ENCODE measurements at regions not wholly inside any gene's neighbourhood (a gene's known extent, or its start where the extent isn't known, plus 50 kb on each side); places are given as distances from the start of the nearest gene placed in this dataset.

DNA sequence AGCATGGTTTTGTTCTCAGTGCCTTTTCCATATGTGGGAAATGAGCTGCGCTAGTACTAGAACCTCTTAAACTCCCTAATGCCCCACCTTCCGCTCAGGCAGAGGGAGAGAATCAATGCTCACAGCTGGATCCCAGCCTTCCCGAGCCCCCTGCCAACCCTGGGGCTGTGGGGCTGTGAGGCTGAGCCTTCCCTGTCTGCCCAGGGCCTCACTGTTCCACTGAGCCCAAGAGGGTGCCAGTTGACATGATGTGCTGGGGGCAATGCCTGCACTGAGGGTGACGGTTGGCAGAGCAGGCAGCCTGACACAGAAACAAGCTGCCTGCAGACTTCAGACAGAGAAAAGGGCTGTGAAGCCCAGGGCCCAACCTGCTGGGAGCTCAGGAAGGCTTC lies 602.4 kb upstream of the RAB6C start:
- no peaks in the 10 kb centered on the region for H3K27me3 ChIP-seq
- H3K9me3 ChIP-seq, result no peaks in the 10 kb centered on the region
- H3K4me1 ChIP-seq, result no peaks in the 10 kb centered on the region
- H3K4me3 ChIP-seq, result no peak overlapping the region
- DNase-seq (no peak), ATAC-seq (no peak)
- intact Hi-C loops (cut with DNase I), result no loop called here
- TF ChIP-seq, protein P1, sequence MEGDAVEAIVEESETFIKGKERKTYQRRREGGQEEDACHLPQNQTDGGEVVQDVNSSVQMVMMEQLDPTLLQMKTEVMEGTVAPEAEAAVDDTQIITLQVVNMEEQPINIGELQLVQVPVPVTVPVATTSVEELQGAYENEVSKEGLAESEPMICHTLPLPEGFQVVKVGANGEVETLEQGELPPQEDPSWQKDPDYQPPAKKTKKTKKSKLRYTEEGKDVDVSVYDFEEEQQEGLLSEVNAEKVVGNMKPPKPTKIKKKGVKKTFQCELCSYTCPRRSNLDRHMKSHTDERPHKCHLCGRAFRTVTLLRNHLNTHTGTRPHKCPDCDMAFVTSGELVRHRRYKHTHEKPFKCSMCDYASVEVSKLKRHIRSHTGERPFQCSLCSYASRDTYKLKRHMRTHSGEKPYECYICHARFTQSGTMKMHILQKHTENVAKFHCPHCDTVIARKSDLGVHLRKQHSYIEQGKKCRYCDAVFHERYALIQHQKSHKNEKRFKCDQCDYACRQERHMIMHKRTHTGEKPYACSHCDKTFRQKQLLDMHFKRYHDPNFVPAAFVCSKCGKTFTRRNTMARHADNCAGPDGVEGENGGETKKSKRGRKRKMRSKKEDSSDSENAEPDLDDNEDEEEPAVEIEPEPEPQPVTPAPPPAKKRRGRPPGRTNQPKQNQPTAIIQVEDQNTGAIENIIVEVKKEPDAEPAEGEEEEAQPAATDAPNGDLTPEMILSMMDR (IDR thresholded peaks at IDR 0.05), result no peak
- no peak overlapping the region for H3K27ac ChIP-seq
- no peaks in the 10 kb centered on the region for H3K36me3 ChIP-seq

DNA sequence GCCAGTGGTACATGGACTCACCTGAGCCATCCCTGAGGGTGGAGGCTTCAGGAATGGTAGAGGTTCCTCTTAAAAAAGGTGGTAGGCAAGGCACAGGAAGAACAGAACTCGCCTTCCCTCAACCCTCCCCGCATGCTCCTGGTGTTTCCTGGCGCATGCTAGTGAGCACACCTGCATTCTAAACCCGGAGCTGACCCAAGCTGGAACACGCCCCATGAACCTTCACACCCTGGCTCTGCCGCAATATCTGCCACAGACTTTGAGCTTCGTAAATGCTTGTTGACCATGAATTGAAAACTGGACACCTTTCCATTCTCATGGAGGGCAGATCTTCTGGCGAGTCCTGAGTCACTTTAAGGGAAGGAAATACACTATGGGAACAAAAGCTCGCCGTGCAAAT lies 601.3 kb upstream of the RAB6C start:
- no peak for ATAC-seq
- H3K4me1 ChIP-seq, result no peaks in the 10 kb centered on the region
- no peak overlapping the region for H3K27ac ChIP-seq
- no peaks in the 10 kb centered on the region for H3K27me3 ChIP-seq
- DNase-seq, result no peak
- no peaks in the 10 kb centered on the region for H3K36me3 ChIP-seq
- no peaks in the 10 kb centered on the region for H3K9me3 ChIP-seq
- TF ChIP-seq, protein P1 (IDR thresholded peaks at IDR 0.05), result no peak
- intact Hi-C loops (cut with DNase I), result no loop called here
- H3K4me3 ChIP-seq, result no peak overlapping the region

DNA sequence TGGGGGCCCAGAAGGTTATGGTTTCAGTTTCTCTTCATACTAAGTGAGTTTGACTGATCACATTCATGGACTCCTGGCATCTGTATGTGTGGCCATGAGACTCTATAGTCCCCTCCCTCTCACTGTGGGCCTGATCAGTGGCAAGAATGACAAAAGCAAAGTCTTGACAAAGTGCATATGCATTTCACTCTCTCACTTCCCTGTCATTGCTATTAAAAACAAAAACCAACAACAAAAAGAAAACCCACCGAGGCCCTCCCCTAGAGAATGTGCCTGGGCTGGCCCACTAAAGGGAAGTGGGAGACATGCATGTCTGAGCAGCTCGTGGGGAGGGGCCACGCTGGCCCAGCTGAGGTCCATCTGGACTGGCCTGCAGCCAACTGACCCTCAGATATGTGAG lies 600.1 kb upstream of the RAB6C start:
- Histone ChIP-seq H3K9me3 (no peaks in the 10 kb centered on the region), H3K27ac (no peak overlapping the region), H3K4me1 (no peaks in the 10 kb centered on the region), H3K27me3 (no peaks in the 10 kb centered on the region), H3K36me3 (no peaks in the 10 kb centered on the region), H3K4me3 (no peak overlapping the region)
- intact Hi-C loops (cut with DNase I), result no loop called here
- TF ChIP-seq, protein P1 (IDR thresholded peaks at IDR 0.05), result no peak
- DNase-seq, result no peak
- no peak for ATAC-seq

- intact Hi-C loops (cut with DNase I), result no loop called here
- ATAC-seq, result no peak
- Histone ChIP-seq H3K36me3 (no peaks in the 10 kb centered on the region), H3K9me3 (no peaks in the 10 kb centered on the region), H3K27ac (no peak overlapping the region), H3K4me1 (no peaks in the 10 kb centered on the region), H3K27me3 (no peaks in the 10 kb centered on the region), H3K4me3 (no peak overlapping the region)
- DNase-seq, result no peak
- TF ChIP-seq, protein P1 (IDR thresholded peaks at IDR 0.05), result no peak
Observed at GRCh38 chr2:129381789-129382188, 597.7 kb upstream of the RAB6C start.

GRCh38 chr2:129388870-129389269 lies 590.6 kb upstream of the RAB6C start:
- DNase-seq, result no peak
- Histone ChIP-seq H3K36me3 (no peaks in the 10 kb centered on the region), H3K27me3 (no peaks in the 10 kb centered on the region), H3K4me1 (no peaks in the 10 kb centered on the region), H3K27ac (no peak overlapping the region), H3K9me3 (no peaks in the 10 kb centered on the region), H3K4me3 (no peak overlapping the region)
- ATAC-seq, result no peak
- TF ChIP-seq, protein P1 (IDR thresholded peaks at IDR 0.05), result no peak
- intact Hi-C loops (cut with DNase I), result no loop called here

DNA sequence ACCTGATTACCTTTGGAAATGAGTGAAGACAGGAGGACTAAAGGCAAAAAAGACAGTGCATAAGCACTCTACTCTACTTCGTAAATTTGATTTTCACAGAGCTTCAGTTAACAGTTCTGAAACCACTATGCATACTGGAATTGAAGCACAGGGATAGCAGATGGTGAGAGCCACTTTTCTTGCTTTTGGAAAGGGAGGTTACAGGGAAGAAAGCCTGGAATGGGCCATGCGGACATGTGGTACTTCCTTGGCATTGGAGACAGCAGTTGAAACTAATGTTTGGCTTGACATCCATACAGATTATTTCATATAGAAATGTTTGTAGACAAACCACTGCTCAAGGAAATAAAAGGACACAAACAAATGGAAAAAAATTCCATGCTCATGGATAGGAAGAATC lies 585.6 kb upstream of the RAB6C start:
- Histone ChIP-seq H3K27ac (no peak overlapping the region), H3K9me3 (no peaks in the 10 kb centered on the region), H3K27me3 (no peaks in the 10 kb centered on the region), H3K4me1 (no peaks in the 10 kb centered on the region), H3K4me3 (no peak overlapping the region), H3K36me3 (no peaks in the 10 kb centered on the region)
- no peak for DNase-seq
- TF ChIP-seq, protein P1 (IDR thresholded peaks at IDR 0.05), result no peak
- intact Hi-C loops (cut with DNase I), result no loop called here
- ATAC-seq, result no peak
